PFSK-1 (cell line): ENCODE measurements at regions not wholly inside any gene's neighbourhood (a gene's known extent, or its start where the extent isn't known, plus 50 kb on each side); places are given as distances from the start of the nearest gene placed in this dataset.

Experiments
- FOXP2 ChIP-seq: optimal IDR thresholded peaks from 2 replicates; pipeline ENCODE3; 2011; ENCODE audit warnings: borderline replicate concordance, control low read depth, inconsistent platforms; ENCODE audit not compliant: insufficient read depth; ENCODE audit errors: extremely low read length, extremely low read depth
- POLR2AphosphoS5 ChIP-seq: IDR thresholded peaks from 2 replicates; pipeline ENCODE4 v1.6.1; 2012; ENCODE audit warnings: low read depth, mild to moderate bottlenecking, control low read depth, low read length, moderate library complexity
- REST ChIP-seq, 2 experiments: IDR thresholded peaks; 2 replicates each; pipeline versions ENCODE4 v1.6.1 to v1.8.0; 2011 to 2012; ENCODE audit warnings: low read depth in 2 of 2, low read length in 2 of 2, control low read depth in 1 of 2, inconsistent platforms in 1 of 2, mild to moderate bottlenecking in 1 of 2, moderate library complexity in 1 of 2; ENCODE audit not compliant: insufficient read depth in 1 of 2
- SIN3A ChIP-seq: IDR thresholded peaks from 2 replicates; pipeline ENCODE4 v1.6.1; 2012; ENCODE audit warnings: mild to moderate bottlenecking, low read length, moderate library complexity, borderline replicate concordance; ENCODE audit not compliant: insufficient read depth
- TAF1 ChIP-seq: IDR thresholded peaks from 2 replicates; pipeline ENCODE4 v1.6.1; 2012; ENCODE audit warnings: low read length, control low read depth, borderline replicate concordance; ENCODE audit not compliant: insufficient read depth

DNA sequence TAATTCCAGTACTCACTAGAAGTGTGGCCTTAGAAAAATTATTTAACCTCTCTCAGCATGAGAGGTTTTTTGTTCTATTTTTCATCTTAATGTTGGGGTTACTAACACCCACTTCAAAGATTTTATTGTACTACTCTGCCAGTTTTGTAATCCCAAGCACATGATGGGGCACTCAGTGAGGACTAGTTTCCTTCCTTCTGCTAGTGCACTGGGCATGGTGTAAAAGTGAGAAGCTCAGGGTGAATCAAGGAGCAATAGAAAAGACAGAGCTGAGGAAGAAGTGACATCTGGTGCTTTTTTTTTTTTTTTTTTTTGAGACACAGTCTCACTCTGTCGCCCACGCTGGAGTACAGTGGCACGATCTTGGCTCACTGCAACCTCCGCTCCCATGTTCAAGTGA is 439.4 kb upstream of the ARID1B start:
- TF ChIP-seq SIN3A (no peak), FOXP2 (no peak), REST (IDR thresholded peaks at IDR 0.05; ENCODE audit: insufficient read depth in 1 of 2, low read depth in 2 of 2, low read length in 2 of 2) (no peak), POLR2AphosphoS5 (no peak), TAF1 (no peak)

- TF ChIP-seq SIN3A, result no peak
- TF ChIP-seq REST (IDR thresholded peaks at IDR 0.05; ENCODE audit: insufficient read depth in 1 of 2, low read depth in 2 of 2, low read length in 2 of 2), result no peak
- no peak for TF ChIP-seq FOXP2
- no peak for TF ChIP-seq POLR2AphosphoS5
- no peak for TF ChIP-seq TAF1
These were observed 440.4 kb upstream of the ARID1B start for GRCh38 chr6:156336733-156337132.

- no peak for TF ChIP-seq SIN3A
- TF ChIP-seq TAF1, result no peak
- TF ChIP-seq POLR2AphosphoS5, result no peak
- no peak for TF ChIP-seq REST (IDR thresholded peaks at IDR 0.05; ENCODE audit: insufficient read depth in 1 of 2, low read depth in 2 of 2, low read length in 2 of 2)
- no peak for TF ChIP-seq FOXP2
These were observed 441.1 kb upstream of the ARID1B start for GRCh38 chr6:156336089-156336488.

DNA sequence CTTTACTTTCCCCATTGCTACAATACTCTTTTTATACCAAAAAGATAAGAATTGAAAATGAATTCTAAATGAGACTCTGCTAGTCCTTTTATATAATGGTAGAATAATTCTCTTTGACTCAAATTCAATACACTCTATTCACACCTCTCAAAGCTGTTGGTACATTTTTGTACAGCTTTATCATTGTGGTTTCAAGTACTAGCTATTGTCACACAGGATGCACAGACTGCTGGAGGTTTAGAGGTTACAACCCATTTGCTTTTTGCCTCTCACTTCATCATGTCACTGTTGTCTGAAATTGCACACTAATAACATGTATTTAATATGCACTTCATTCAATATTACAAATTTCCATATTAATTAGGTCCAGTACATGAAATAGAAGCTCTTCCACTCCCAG is 442.2 kb upstream of the ARID1B start:
- no peak for TF ChIP-seq REST (IDR thresholded peaks at IDR 0.05; ENCODE audit: insufficient read depth in 1 of 2, low read depth in 2 of 2, low read length in 2 of 2)
- no peak for TF ChIP-seq FOXP2
- TF ChIP-seq POLR2AphosphoS5, result no peak
- no peak for TF ChIP-seq TAF1
- no peak for TF ChIP-seq SIN3A

GRCh38 chr6:156319707-156320106 is 457.5 kb upstream of the ARID1B start:
- TF ChIP-seq SIN3A, result no peak
- no peak for TF ChIP-seq POLR2AphosphoS5
- TF ChIP-seq TAF1, result no peak
- TF ChIP-seq REST (IDR thresholded peaks at IDR 0.05; ENCODE audit: insufficient read depth in 1 of 2, low read depth in 2 of 2, low read length in 2 of 2), result no peak
- TF ChIP-seq FOXP2, result no peak
